ENCODE measurements at regions not wholly inside any gene's neighbourhood (a gene's known extent, or its start where the extent isn't known, plus 50 kb on each side); places are given as distances from the start of the nearest gene placed in this dataset.

DNA sequence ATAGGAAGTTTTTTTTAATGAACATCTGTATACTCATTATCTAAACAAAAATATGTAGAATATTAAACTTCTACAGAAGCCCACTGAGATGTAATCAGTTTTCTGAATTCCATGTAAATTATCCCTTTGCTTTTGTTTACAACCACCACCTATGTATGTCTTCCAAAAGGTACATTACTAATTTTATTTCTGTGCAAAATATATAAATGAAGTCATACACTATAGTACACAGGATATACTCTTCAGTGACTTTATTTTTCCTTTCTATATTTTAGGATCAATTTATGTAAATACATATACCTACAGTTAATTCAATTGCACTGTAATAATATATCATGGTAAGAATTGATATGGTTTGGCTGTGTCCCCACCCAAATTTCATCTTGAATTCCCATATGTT is 1236.9 kb downstream of the DNAJB9 start:
- Histone ChIP-seq H4K20me1 (ENCODE audit: low read length) (no peaks in the 10 kb centered on the region), H2AFZ (ENCODE audit: low read length) (no peak overlapping the region), H3K27ac (ENCODE audit: low read length) (no peak overlapping the region), H3K9me2 (replicated peaks; ENCODE audit: low read length) (no peaks in the 10 kb centered on the region), H3K4me2 (ENCODE audit: low read length) (no peak overlapping the region), H3K9ac (ENCODE audit: low read length) (no peak overlapping the region), H3K4me3 (ENCODE audit: low read length) (no peak overlapping the region), H3K36me3 (ENCODE audit: low read depth, low read length) (no peaks in the 10 kb centered on the region), H3K27me3 (ENCODE audit: low read length) (no peaks in the 10 kb centered on the region), H3K4me1 (ENCODE audit: insufficient read depth, low read length) (no peaks in the 10 kb centered on the region), H3F3A (ENCODE audit: low read length, unreplicated experiment) (no peaks in the 10 kb centered on the region), H3K9me3 (ENCODE audit: low read length) (no peaks in the 10 kb centered on the region), H3K79me2 (ENCODE audit: low read length) (no peaks in the 10 kb centered on the region)
- BruUV-seq (replicated peaks), result no TSS peak
- DNase-seq, result no peak
- no peak for ATAC-seq
- ChIA-PET POLR2A (ENCODE audit: unreplicated experiment) (no interaction called here), CTCF (no interaction called here)
- intact Hi-C loops (cut with micrococcal nuclease), result no loop called here
- TF ChIP-seq, protein P1, sequence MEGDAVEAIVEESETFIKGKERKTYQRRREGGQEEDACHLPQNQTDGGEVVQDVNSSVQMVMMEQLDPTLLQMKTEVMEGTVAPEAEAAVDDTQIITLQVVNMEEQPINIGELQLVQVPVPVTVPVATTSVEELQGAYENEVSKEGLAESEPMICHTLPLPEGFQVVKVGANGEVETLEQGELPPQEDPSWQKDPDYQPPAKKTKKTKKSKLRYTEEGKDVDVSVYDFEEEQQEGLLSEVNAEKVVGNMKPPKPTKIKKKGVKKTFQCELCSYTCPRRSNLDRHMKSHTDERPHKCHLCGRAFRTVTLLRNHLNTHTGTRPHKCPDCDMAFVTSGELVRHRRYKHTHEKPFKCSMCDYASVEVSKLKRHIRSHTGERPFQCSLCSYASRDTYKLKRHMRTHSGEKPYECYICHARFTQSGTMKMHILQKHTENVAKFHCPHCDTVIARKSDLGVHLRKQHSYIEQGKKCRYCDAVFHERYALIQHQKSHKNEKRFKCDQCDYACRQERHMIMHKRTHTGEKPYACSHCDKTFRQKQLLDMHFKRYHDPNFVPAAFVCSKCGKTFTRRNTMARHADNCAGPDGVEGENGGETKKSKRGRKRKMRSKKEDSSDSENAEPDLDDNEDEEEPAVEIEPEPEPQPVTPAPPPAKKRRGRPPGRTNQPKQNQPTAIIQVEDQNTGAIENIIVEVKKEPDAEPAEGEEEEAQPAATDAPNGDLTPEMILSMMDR (conservative IDR thresholded peaks at IDR 0.05; ENCODE audit: low read depth, low read length), result no peak
- TF ChIP-seq EZH2phosphoT487 (IDR thresholded peaks at IDR 0.05; ENCODE audit: borderline replicate concordance, low read length) (no peak), EZH2 (IDR thresholded peaks at IDR 0.05; ENCODE audit: low read length, unreplicated experiment) (no peak)

DNA sequence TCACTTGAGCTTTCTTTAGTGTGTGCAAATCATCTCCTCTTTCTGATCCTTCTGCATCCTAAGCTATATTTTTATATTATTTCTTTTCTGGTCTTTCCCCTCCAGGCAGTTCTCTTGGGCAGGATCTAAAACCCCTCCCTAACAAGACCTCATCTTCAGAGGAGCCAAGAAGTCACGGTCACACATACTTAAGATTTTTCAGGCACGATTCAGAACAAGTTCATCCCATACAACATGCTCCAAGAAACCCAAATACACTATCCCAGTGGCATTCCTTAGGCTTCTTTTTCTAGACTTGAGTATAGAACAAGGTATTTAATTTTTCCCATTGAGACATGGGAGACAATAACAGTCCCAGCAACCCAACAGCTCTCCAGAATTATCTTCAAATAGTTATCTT is 1251.5 kb downstream of the DNAJB9 start:
- ATAC-seq, result no peak
- POLR2A ChIA-PET (ENCODE audit: unreplicated experiment), result no interaction called here
- no TSS peak for BruUV-seq (replicated peaks)
- no peaks in the 10 kb centered on the region for H3K4me1 ChIP-seq (ENCODE audit: insufficient read depth, low read length)
- H3K27ac ChIP-seq (ENCODE audit: low read length), result no peak overlapping the region
- no peak for DNase-seq
- CTCF ChIA-PET, result no interaction called here
- no peaks in the 10 kb centered on the region for H3K9me2 ChIP-seq (replicated peaks; ENCODE audit: low read length)
- H3K9me3 ChIP-seq (ENCODE audit: low read length), result 0 out of 2 replicates have a peak, but pooled peaks cover 8% of the 10 kb centered on the region
- no peaks in the 10 kb centered on the region for H3K27me3 ChIP-seq (ENCODE audit: low read length)
- H3K9ac ChIP-seq (ENCODE audit: low read length), result no peak overlapping the region
- no peak overlapping the region for H3K4me2 ChIP-seq (ENCODE audit: low read length)
- intact Hi-C loops (cut with micrococcal nuclease), result no loop called here
- H3K36me3 ChIP-seq (ENCODE audit: low read depth, low read length), result no peaks in the 10 kb centered on the region
- no peaks in the 10 kb centered on the region for H4K20me1 ChIP-seq (ENCODE audit: low read length)
- no peaks in the 10 kb centered on the region for H3K79me2 ChIP-seq (ENCODE audit: low read length)
- H2AFZ ChIP-seq (ENCODE audit: low read length), result no peak overlapping the region
- TF ChIP-seq EZH2 (IDR thresholded peaks at IDR 0.05; ENCODE audit: low read length, unreplicated experiment) (no peak), EZH2phosphoT487 (IDR thresholded peaks at IDR 0.05; ENCODE audit: borderline replicate concordance, low read length) (no peak)
- TF ChIP-seq, protein P1 (conservative IDR thresholded peaks at IDR 0.05; ENCODE audit: low read depth, low read length), result no peak
- no peak overlapping the region for H3K4me3 ChIP-seq (ENCODE audit: low read length)
- H3F3A ChIP-seq (ENCODE audit: low read length, unreplicated experiment), result no peaks in the 10 kb centered on the region

DNA sequence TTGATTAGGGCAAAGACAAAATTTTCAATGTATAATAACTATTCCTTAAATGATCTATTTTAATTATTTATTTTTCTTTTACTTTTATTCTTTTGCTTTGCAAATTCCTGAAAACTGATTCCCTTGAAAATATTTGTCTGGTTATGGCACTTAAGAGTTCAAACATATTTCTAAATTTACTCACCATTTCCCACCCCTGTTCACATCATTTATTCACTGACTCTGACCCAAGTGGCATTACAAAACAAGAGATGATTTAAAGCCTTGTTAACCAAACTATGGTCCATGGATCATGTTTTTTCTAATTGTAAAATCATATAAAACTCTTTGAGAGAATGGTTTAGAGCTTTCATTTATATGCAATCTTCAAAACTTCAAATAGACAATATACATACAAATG is 1256.1 kb upstream of the LRRN3 start:
- Histone ChIP-seq H3K36me3 (ENCODE audit: low read depth, low read length) (no peaks in the 10 kb centered on the region), H3K9me2 (replicated peaks; ENCODE audit: low read length) (no peaks in the 10 kb centered on the region), H3K79me2 (ENCODE audit: low read length) (no peaks in the 10 kb centered on the region), H3K27ac (ENCODE audit: low read length) (no peak overlapping the region), H3K9me3 (ENCODE audit: low read length) (no peaks in the 10 kb centered on the region), H2AFZ (ENCODE audit: low read length) (no peak overlapping the region), H4K20me1 (ENCODE audit: low read length) (no peaks in the 10 kb centered on the region), H3K4me1 (ENCODE audit: insufficient read depth, low read length) (no peaks in the 10 kb centered on the region), H3F3A (ENCODE audit: low read length, unreplicated experiment) (no peaks in the 10 kb centered on the region), H3K9ac (ENCODE audit: low read length) (no peak overlapping the region), H3K4me3 (ENCODE audit: low read length) (no peak overlapping the region), H3K27me3 (ENCODE audit: low read length) (no peaks in the 10 kb centered on the region), H3K4me2 (ENCODE audit: low read length) (no peak overlapping the region)
- TF ChIP-seq, protein P1 (conservative IDR thresholded peaks at IDR 0.05; ENCODE audit: low read depth, low read length), result no peak
- no peak for TF ChIP-seq EZH2 (IDR thresholded peaks at IDR 0.05; ENCODE audit: low read length, unreplicated experiment)
- TF ChIP-seq EZH2phosphoT487 (IDR thresholded peaks at IDR 0.05; ENCODE audit: borderline replicate concordance, low read length), result no peak
- intact Hi-C loops (cut with micrococcal nuclease), result no loop called here
- ChIA-PET CTCF (no interaction called here), POLR2A (ENCODE audit: unreplicated experiment) (no interaction called here)
- ATAC-seq (no peak), DNase-seq (no peak)
- BruUV-seq (replicated peaks), result no TSS peak

Measured in PC-3 (cell line).